ENCODE measurements at regions not wholly inside any gene's neighbourhood (a gene's known extent, or its start where the extent isn't known, plus 50 kb on each side); places are given as distances from the start of the nearest gene placed in this dataset.

DNA sequence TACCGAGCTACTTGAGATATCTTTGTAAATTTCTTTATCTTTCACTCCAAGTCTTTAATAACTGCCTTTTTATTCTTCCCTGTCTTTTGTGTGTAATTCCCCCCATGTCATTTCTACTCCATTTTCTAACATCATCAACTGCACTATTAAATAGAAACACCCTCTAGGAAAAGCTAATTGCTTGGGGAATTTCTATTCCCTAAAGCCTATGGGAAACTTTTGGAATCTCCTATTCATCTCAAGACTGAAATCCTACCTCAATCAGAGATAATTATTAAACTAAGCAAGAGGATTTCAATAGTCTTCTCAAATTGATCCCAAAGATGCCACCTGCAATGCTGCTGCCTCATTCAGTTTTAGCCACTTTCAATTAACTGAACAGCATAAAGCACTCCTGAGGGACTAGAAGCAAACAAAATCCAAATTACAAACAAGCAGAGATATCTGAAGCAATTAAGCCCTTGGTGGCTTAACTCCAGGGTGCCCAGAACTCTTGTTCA, 598.7 kb downstream of the IGSF11 start:
- no peaks in the 10 kb centered on the region for H3K4me1 ChIP-seq (ENCODE audit: control insufficient read depth in 1 of 2, insufficient read depth in 2 of 2, low read depth in 1 of 2, low read length in 1 of 2)
- CTCF ChIA-PET: no interaction called here
- WGBS (ENCODE audit: low lambda C conversion rate): 24% methylated on average over 1 of the region's 1 CpG
- H3K79me2 ChIP-seq (ENCODE audit: insufficient read depth): no peaks in the 10 kb centered on the region
- H3F3A ChIP-seq (replicated peaks; ENCODE audit: insufficient read depth): no peaks in the 10 kb centered on the region
- DNase-seq: no peak
- no peak for TF ChIP-seq TEAD4 (IDR thresholded peaks at IDR 0.05; ENCODE audit: borderline replicate concordance, insufficient read depth)
- TF ChIP-seq GATA2 (CRISPR knock-in tag; IDR thresholded peaks at IDR 0.05): no peak
- TF ChIP-seq POLR2AphosphoS5 (IDR thresholded peaks at IDR 0.05; ENCODE audit: low read depth, low read length): no peak
- no peak for TF ChIP-seq EP300 (IDR thresholded peaks at IDR 0.05; ENCODE audit: borderline replicate concordance in 1 of 2, low read depth in 1 of 2, low read length in 1 of 2)
- H4K20me1 ChIP-seq (ENCODE audit: insufficient read depth): no peaks in the 10 kb centered on the region
- H3K27ac ChIP-seq (ENCODE audit: low read depth in 2 of 2, low read length in 1 of 2): no peak overlapping the region
- no peak overlapping the region for H3K9ac ChIP-seq
- POLR2A ChIA-PET: no interaction called here
- H3K27me3 ChIP-seq (ENCODE audit: insufficient read depth): no peaks in the 10 kb centered on the region
- no peak overlapping the region for H2AFZ ChIP-seq (ENCODE audit: low read depth)
- no peaks in the 10 kb centered on the region for H3K9me3 ChIP-seq
- H3K4me2 ChIP-seq: no peak overlapping the region
- no peaks in the 10 kb centered on the region for H3K9me2 ChIP-seq
- H3K36me3 ChIP-seq (replicated peaks in 1 of 2; ENCODE audit: control insufficient read depth in 1 of 2, insufficient read depth in 2 of 2, low read length in 1 of 2): no peaks in the 10 kb centered on the region
- no peak overlapping the region for H3K4me3 ChIP-seq (ENCODE audit: low read depth in 2 of 2, low read length in 1 of 2)

DNA sequence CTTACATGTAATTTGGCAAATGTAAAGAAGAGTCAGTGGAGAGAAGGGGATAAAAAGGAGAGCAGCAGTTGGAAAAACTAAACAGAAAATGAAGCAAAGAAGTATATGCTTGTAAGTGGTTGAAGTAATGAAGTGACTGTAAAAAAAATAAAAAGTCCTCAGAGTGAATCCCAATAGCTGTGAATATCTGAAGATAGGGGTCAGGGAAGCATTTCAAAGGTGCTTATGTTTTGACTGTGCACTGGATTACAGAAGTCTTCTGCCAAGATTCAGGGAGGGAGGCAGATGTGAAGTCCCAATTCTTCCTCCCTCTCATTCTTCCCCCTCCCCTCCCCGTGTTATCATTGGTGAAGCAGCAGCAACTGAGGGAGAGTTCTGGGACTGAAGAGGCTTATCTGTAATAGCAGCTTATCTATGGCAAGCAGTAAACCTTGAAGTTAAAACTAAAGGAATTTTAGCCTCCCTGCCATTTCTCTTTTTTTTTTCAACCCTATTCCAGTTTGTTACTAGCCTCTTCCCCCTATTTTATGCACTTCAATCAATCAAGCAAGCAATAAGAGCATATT, 597.9 kb downstream of the IGSF11 start:
- no peaks in the 10 kb centered on the region for H3K9me3 ChIP-seq
- H3K9ac ChIP-seq: no peak overlapping the region
- H3K4me1 ChIP-seq (ENCODE audit: control insufficient read depth in 1 of 2, insufficient read depth in 2 of 2, low read depth in 1 of 2, low read length in 1 of 2): no peaks in the 10 kb centered on the region
- no peak overlapping the region for H3K27ac ChIP-seq (ENCODE audit: low read depth in 2 of 2, low read length in 1 of 2)
- ChIA-PET CTCF (interaction anchor here (0.7 kb wide), 1 partner anchor 18 kb away, joined by 3 read pairs; no protein-coding TSS in a partner anchor), POLR2A (interaction anchor here (0.6 kb wide), 1 partner anchor 64 kb away, joined by 5 read pairs; no protein-coding TSS in a partner anchor)
- no peak overlapping the region for H2AFZ ChIP-seq (ENCODE audit: low read depth)
- no peaks in the 10 kb centered on the region for H3F3A ChIP-seq (replicated peaks; ENCODE audit: insufficient read depth)
- H4K20me1 ChIP-seq (ENCODE audit: insufficient read depth): no peaks in the 10 kb centered on the region
- peak; percentile 2 for DNase-seq
- no peaks in the 10 kb centered on the region for H3K79me2 ChIP-seq (ENCODE audit: insufficient read depth)
- H3K36me3 ChIP-seq (replicated peaks in 1 of 2; ENCODE audit: control insufficient read depth in 1 of 2, insufficient read depth in 2 of 2, low read length in 1 of 2): no peaks in the 10 kb centered on the region
- H3K27me3 ChIP-seq (ENCODE audit: insufficient read depth): no peaks in the 10 kb centered on the region
- no peak for TF ChIP-seq SIN3A (IDR thresholded peaks at IDR 0.05; ENCODE audit: borderline replicate concordance, low read depth, low read length)
- TF ChIP-seq NFIC (IDR thresholded peaks at IDR 0.05; ENCODE audit: borderline replicate concordance): no peak
- TF ChIP-seq RCOR1 (IDR thresholded peaks at IDR 0.05; ENCODE audit: low read length): no peak
- no peak for TF ChIP-seq JUND (IDR thresholded peaks at IDR 0.05)
- no peak for TF ChIP-seq REST (IDR thresholded peaks at IDR 0.05; ENCODE audit: low read depth, low read length)
- TF ChIP-seq EZH2phosphoT487 (IDR thresholded peaks at IDR 0.05; ENCODE audit: borderline replicate concordance, low read depth): no peak
- TF ChIP-seq MEF2A (IDR thresholded peaks at IDR 0.05; ENCODE audit: borderline replicate concordance, low read depth): no peak
- TF ChIP-seq GATA2 (CRISPR knock-in tag; IDR thresholded peaks at IDR 0.05): no peak
- no peak for TF ChIP-seq FOSL2 (IDR thresholded peaks at IDR 0.05; ENCODE audit: borderline replicate concordance, low read depth)
- TF ChIP-seq, protein P1, sequence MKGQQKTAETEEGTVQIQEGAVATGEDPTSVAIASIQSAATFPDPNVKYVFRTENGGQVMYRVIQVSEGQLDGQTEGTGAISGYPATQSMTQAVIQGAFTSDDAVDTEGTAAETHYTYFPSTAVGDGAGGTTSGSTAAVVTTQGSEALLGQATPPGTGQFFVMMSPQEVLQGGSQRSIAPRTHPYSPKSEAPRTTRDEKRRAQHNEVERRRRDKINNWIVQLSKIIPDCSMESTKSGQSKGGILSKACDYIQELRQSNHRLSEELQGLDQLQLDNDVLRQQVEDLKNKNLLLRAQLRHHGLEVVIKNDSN (IDR thresholded peaks at IDR 0.05; ENCODE audit: borderline replicate concordance, low read depth): no peak
- no peak for TF ChIP-seq NRF1 (IDR thresholded peaks at IDR 0.05; ENCODE audit: low read depth, low read length)
- TF ChIP-seq RAD21 (IDR thresholded peaks at IDR 0.05; ENCODE audit: low read length): no peak
- TF ChIP-seq TAF1 (IDR thresholded peaks at IDR 0.05; ENCODE audit: borderline replicate concordance, low read depth, low read length): no peak
- no peak for TF ChIP-seq EP300 (IDR thresholded peaks at IDR 0.05; ENCODE audit: borderline replicate concordance in 1 of 2, low read depth in 1 of 2, low read length in 1 of 2)
- no peak for TF ChIP-seq ELF1 (IDR thresholded peaks at IDR 0.05)
- TF ChIP-seq SMC3 (IDR thresholded peaks at IDR 0.05; ENCODE audit: low read depth, low read length): no peak
- no peak for TF ChIP-seq MAX (IDR thresholded peaks at IDR 0.05; ENCODE audit: low read depth)
- TF ChIP-seq TCF12 (IDR thresholded peaks at IDR 0.05): no peak
- no peak for TF ChIP-seq FOXM1 (IDR thresholded peaks at IDR 0.05; ENCODE audit: low read depth)
- H3K9me2 ChIP-seq: no peaks in the 10 kb centered on the region
- WGBS (ENCODE audit: low lambda C conversion rate): 42% methylated on average over 1 of the region's 1 CpG
- H3K4me3 ChIP-seq (ENCODE audit: low read depth in 2 of 2, low read length in 1 of 2): no peak overlapping the region
- H3K4me2 ChIP-seq: no peak overlapping the region
